Large intestine (tissue), 3 donors: ENCODE measurements at regions not wholly inside any gene's neighbourhood (a gene's known extent, or its start where the extent isn't known, plus 50 kb on each side); places are given as distances from the start of the nearest gene placed in this dataset.

Experiments
- DNase-seq, 2 donors: peaks; one replicate each; pipeline versions ENCODE4 v3.0.0 to v3.0.0-alpha.2; 2013
- H3K27ac ChIP-seq: one replicate; pipeline ENCODE4 v1.5.1; 2013; ENCODE audit warnings: low read length
- H3K27me3 ChIP-seq: 2 replicates; pipeline ENCODE4 v1.6.1; 2013; ENCODE audit warnings: low read length; ENCODE audit not compliant: control insufficient read depth, insufficient read depth
- H3K36me3 ChIP-seq: 2 replicates; pipeline ENCODE4 v1.6.1; 2013; ENCODE audit warnings: low read length; ENCODE audit not compliant: control insufficient read depth, insufficient read depth
- H3K4me1 ChIP-seq: one replicate; pipeline ENCODE4 v1.6.1; 2013; ENCODE audit warnings: low read length; ENCODE audit not compliant: control insufficient read depth, insufficient read depth
- H3K4me3 ChIP-seq: one replicate; pipeline ENCODE4 v1.5.1; 2013; ENCODE audit warnings: low read length
- H3K9me3 ChIP-seq: one replicate; pipeline ENCODE4 v1.6.1; 2013; ENCODE audit warnings: mild to moderate bottlenecking, low read depth, low read length, moderate library complexity; ENCODE audit not compliant: control insufficient read depth
- WGBS: methylation state at CpG from one replicate; pipeline ENCODE4 v1.1.5; 2013; ENCODE audit warnings: low lambda C conversion rate; ENCODE audit not compliant: insufficient coverage; 5-methylcytosine and 5-hydroxymethylcytosine counted together

DNA sequence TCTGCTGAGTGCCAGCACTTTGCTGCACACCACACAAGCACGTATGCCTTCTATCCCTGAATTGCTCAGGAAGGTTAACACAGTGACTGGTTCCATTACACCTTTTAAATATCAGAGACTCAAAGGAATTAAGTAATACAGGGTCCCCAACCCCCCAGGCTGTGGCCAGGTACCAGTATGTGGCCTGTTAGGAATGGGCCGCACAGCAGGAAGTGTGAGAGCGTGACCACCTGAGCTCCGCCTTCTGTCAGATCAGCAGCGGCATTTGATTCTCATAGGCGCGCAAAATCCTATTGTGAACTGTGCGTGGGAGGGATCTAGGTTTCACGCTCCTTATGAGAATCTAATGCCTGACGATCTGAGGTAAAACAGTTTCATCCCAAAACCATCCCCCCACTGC is 194.5 kb downstream of the FOXO1 start:
- no peak for DNase-seq

DNA sequence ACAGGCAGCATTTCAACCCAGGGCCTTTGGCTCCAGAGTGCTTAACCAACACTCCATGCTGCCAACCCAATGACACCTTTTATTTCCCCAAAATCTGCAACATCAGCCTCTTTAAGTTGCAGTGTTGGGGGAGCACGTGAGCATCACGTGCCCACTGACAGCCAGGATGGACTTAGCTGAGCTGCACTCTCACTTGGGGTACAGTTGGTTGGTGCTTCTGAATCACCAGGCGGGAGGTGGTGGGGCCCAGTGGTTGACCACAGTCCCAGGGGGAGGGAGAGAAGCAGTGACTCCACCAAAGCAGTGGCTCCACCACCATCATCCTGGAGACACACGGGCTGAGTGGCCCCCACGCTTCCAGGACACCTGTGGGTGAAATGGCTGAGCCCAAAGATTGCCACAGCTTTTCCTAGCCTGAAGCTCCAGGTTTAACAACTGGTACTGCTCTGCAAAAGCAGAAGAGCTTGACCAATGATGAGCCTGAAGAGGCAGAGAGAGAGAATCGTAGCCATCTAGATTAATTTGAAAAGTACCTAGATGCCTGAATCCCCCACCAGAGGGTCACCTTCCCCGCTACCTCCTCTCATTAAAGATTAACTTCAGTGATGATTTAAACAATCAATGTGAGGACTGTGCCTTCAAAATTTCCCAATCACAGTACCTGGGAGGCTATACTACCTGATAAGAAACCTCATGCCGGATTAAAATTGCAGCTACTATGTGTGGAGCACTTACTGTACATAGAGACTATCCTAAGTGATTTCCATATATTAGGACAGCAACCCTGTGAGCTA is 193.8 kb downstream of the FOXO1 start:
- DNase-seq = no peak

More for the DNA sequence above, 194.5 kb downstream of the FOXO1 start:
- peaks cover 2% of the 10 kb centered on the region for H3K27me3 ChIP-seq
- no peaks in the 10 kb centered on the region for H3K36me3 ChIP-seq
- no CpG with 5 or more reads among the region's 10 CpGs for WGBS
- H3K4me1 ChIP-seq = no peaks in the 10 kb centered on the region
- no peak overlapping the region for H3K27ac ChIP-seq
- no peak overlapping the region for H3K4me3 ChIP-seq
- no peaks in the 10 kb centered on the region for H3K9me3 ChIP-seq

DNA sequence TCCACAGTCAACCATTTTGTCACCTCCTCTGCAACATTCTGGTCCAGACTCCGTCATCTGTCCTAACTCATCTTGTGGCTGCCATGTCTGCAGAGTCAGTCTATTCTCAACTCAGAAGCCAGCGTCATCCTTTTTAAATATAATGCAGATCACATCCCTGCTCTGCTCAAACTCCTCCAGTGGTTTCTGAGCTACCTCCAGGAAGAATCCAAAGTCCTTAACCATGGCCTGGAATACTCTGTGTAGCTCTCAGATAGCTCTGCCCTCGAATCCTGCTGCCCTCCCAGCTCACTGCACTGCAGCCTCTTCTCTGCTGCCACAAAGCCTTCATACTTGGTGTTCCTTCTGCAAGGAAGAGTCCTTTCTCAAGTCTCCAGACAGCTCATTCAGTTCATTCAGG is 190.8 kb downstream of the FOXO1 start:
- Histone ChIP-seq H3K4me1 (no peaks in the 10 kb centered on the region), H3K27me3 (no peaks in the 10 kb centered on the region), H3K4me3 (no peak overlapping the region), H3K27ac (no peak overlapping the region), H3K9me3 (no peaks in the 10 kb centered on the region), H3K36me3 (no peaks in the 10 kb centered on the region)
- no peak for DNase-seq
- no CpG with 5 or more reads among the region's 3 CpGs for WGBS

More for the DNA sequence above, 193.8 kb downstream of the FOXO1 start:
- no peaks in the 10 kb centered on the region for H3K36me3 ChIP-seq
- no peak overlapping the region for H3K4me3 ChIP-seq
- H3K27me3 ChIP-seq = peaks cover 2% of the 10 kb centered on the region
- H3K27ac ChIP-seq = no peak overlapping the region
- no peaks in the 10 kb centered on the region for H3K4me1 ChIP-seq
- WGBS = no CpG with 5 or more reads among the region's 8 CpGs
- no peaks in the 10 kb centered on the region for H3K9me3 ChIP-seq

DNA sequence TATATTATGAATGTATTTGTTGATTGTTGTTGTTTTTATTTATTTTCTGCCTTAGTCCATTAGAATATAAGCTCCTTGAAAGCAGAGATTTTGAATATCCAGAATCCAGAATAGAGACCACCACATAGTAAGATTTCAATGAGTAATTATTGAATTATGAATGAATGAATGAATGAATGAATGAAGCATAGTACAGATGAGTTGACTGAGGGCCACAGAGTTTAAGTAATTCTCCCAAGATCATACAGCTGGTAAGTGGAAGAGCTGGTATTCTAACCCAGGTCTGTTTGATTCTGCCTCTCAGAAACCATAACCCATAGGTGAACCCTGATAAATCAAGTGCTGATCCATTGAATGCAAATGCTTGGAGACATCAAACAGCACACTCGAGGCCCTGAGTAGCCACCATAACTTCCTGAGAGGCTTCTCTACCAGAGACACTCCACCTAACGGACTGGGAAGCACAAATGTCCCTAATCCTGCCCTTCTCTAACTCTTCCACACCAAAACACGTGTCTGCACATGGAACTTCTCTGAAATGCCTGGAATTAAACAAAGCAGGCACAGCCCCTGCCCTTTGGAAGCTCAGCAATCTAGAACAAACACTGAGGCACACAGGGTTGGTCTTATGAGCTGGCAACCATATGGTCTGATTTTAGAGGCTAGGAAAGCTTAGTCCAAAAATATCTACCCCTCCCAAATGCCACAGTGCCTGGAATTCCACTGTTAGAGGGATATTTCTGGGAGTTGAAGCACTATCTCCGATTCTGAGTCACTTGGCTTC is 190.1 kb downstream of the FOXO1 start:
- no CpG with 5 or more reads among the region's 4 CpGs for WGBS
- Histone ChIP-seq H3K36me3 (no peaks in the 10 kb centered on the region), H3K4me3 (no peak overlapping the region), H3K9me3 (no peaks in the 10 kb centered on the region), H3K27ac (no peak overlapping the region), H3K4me1 (no peaks in the 10 kb centered on the region), H3K27me3 (no peaks in the 10 kb centered on the region)
- DNase-seq = no peak

DNA sequence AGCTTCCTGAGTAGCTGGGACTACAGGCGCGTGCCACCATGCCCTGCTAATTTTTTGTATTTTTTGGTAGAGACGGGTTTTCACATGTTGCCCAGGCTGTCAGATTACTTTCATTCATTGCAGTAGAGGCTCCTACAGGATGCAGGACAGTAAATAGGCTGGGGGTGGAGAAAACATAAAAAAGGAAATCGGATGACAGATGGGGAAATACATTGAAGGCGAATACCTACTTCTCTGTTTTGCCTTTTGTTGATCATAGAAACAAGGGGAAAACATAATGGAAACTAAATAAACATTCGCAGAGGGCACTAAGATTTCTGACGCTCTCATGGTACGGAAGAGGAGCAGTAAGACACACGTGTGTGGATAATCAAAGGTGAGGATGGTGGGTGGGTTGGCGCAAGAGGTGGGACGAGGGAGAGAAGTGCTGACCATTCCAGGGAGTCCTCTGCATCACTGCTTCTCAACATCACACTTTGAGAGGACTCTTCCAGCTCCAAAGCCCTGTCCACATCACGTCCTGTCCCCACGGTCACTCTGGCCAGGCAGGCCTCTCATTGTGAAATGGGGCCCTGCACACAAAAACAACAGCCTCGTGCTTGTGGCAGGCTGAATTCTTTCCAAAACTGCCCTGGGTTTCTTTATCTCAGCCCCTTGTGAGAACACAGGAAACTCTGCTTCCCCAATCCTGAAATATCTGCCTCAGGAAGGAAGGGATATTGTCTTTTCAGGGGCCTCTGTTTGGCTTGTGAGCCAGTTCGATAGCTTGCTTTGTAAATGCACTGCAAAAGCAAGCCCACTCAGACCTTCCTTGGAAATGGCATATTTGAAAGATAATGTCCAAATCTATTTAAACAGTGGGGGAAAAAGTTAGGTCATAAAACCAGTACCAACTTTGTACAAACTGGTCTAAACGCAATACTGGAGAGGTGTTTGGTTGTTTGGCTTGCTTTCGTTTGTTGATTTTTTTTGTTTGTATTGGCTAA is 188.5 kb downstream of the FOXO1 start:
- Histone ChIP-seq H3K27ac (no peak overlapping the region), H3K4me3 (no peak overlapping the region), H3K36me3 (no peaks in the 10 kb centered on the region), H3K4me1 (no peaks in the 10 kb centered on the region), H3K27me3 (no peaks in the 10 kb centered on the region), H3K9me3 (no peaks in the 10 kb centered on the region)
- no peak for DNase-seq
- WGBS = 74% methylated on average over 3 of the region's 17 CpGs

DNA sequence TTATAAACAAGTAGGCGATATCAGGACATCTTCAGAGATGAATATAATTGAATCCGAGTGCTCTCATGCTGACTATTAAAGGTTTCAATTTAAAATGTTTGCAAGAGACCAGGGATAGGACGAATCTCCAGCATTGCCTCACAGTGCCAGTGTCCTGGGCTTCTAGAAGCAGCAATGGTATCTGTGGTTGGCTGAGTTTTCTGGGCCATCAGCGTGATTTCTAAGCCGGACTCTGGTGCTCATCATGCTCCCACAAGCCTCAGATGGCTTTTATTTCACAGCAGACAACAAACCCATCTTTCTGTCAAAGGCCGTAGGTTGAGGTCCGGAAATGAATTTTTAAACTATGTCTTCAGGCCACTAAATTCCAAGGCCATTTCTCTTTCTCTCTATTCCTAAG is 187.7 kb downstream of the FOXO1 start:
- Histone ChIP-seq H3K4me3 (no peak overlapping the region), H3K27ac (no peak overlapping the region), H3K36me3 (no peaks in the 10 kb centered on the region), H3K4me1 (no peaks in the 10 kb centered on the region), H3K9me3 (no peaks in the 10 kb centered on the region), H3K27me3 (no peaks in the 10 kb centered on the region)
- WGBS = no CpG with 5 or more reads among the region's 7 CpGs
- DNase-seq = no peak

DNA sequence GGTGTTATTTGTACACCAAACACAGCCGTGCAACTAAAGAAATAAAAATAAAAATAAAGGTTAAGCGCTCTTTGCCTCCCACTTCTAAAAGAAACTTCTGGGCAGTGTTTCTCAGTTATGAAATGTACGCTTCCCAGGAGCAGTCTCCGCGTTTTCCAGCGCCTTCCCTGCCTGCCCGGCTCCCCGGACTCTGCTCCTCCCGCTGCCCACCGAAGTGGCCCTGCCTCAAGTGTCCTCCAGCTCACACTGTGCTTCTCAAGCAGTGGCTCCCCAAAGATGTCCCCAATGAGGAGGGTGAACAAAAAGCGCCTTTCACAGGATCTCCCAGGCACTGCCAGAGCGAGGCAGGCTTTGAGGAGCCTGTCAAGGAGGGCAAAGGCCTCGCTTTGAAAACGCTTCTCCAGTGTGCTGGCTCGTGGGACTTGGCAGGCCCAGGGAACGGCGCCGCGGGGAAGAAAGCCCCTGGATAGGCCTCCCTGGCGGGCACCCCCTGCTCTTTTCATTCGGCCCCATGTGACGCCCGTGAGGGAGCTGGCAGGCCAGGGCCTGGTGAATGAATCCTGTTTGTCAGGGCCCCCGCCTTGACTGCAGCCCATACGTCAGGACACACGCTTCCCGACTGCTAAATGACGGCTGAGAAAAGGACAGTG is 187.1 kb downstream of the FOXO1 start:
- no peaks in the 10 kb centered on the region for H3K4me1 ChIP-seq
- H3K9me3 ChIP-seq = no peaks in the 10 kb centered on the region
- H3K36me3 ChIP-seq = no peaks in the 10 kb centered on the region
- H3K4me3 ChIP-seq = no peak overlapping the region
- H3K27ac ChIP-seq = no peak overlapping the region
- no peak for DNase-seq
- no CpG with 5 or more reads among the region's 28 CpGs for WGBS
- H3K27me3 ChIP-seq = no peaks in the 10 kb centered on the region

DNA sequence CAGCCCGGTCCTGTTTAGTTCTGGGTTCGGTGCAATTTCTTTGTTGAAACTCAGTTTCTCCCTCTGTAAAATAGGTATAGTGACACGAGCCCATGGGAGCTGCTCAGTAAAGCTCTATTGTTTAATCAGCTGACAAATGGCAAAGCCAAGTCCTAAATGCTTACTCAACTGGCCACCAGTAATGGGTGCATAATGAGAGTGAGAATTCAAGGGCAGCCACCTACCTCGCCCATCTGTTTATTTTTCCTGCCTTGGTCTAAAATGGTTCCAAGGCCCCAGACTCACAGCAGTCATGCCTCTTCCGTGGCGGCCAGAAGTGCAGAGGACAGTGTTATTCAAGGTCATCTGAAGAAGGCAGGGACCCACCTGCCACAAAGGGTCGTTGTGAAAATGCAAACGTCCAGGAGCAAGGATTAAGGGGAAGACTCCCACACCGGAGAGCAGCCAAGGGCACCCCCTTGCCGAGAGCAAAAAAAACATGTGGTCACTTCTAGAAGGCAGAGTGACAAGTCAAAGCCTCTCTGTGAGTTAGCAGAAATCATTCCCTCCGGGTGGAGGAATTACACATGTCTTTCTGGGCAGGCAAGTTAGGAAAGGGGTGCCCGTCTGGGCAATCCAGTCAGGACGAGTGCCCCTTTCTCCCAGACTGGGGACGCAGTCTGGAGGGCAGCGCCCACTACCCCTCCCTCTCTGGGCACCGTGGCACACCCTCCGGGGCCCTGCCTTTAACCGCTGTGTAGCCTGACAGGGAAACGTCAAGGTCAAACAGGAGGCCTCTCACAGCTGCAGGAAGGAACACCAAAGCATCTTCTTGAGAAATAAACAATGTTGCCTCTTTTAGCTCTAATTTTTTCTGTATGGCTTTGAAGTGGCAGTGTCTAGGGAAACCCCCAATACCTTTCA is 186.2 kb downstream of the FOXO1 start:
- H3K27me3 ChIP-seq = no peaks in the 10 kb centered on the region
- H3K9me3 ChIP-seq = no peaks in the 10 kb centered on the region
- no peaks in the 10 kb centered on the region for H3K36me3 ChIP-seq
- no peak overlapping the region for H3K4me3 ChIP-seq
- H3K4me1 ChIP-seq = no peaks in the 10 kb centered on the region
- no peak overlapping the region for H3K27ac ChIP-seq
- WGBS = 100% methylated on average over 1 of the region's 19 CpGs
- DNase-seq = no peak

DNA sequence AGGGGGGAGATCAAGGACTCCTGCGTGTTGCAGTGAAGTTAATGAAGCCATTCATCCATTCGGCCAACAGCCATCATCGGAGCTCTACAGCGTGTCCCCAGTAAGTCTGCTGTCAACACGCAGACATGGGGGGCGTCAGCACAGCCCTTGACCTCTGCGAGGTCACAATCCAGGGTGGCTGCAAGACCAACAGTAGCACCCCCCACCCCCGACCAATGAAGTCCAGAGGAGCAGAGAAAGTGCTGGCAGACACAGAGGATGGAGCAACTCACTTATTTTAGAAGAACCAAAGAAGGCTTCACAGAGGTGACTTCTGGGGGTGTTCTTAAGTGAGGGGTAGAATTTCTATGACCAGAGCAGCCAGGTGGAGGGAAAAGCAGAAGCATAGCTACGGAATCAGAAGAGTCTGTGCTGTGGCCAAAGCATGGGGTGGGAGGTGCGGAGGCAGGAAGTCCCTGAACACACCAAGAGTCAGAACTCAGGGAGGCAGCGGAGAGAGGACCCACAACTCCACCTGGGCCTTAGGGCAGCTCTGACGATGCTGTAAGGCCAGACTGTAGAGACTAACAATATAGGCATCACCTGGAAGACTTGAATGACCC is 185.4 kb downstream of the FOXO1 start:
- Histone ChIP-seq H3K36me3 (no peaks in the 10 kb centered on the region), H3K4me3 (no peak overlapping the region), H3K9me3 (no peaks in the 10 kb centered on the region), H3K27me3 (no peaks in the 10 kb centered on the region), H3K27ac (no peak overlapping the region), H3K4me1 (no peaks in the 10 kb centered on the region)
- no CpG with 5 or more reads among the region's 12 CpGs for WGBS
- DNase-seq = no peak
